Nephron (organoid): ENCODE measurements at regions not wholly inside any gene's neighbourhood (a gene's known extent, or its start where the extent isn't known, plus 50 kb on each side); places are given as distances from the start of the nearest gene placed in this dataset.
A peak's percentile ranks its signal among the peaks of the same experiment; 100 is the strongest.

Source experiments
- H3K27ac Mint-ChIP-seq, 3 experiments: 2 replicates each; pipeline ENCODE4 v1.8.0; 2020; ENCODE audit warnings: mixed read lengths in 3 of 3, mild to moderate bottlenecking in 2 of 3, moderate library complexity in 1 of 3
- H3K27me3 Mint-ChIP-seq: 2 replicates; pipeline ENCODE4 v1.8.0; 2021; ENCODE audit warnings: low read depth, mild to moderate bottlenecking, moderate library complexity, mixed read lengths
- H3K36me3 Mint-ChIP-seq: 2 replicates; pipeline ENCODE4 v1.8.0; 2020; ENCODE audit warnings: low read depth, mixed read lengths
- H3K4me1 Mint-ChIP-seq: 2 replicates; pipeline ENCODE4 v1.8.0; 2020; ENCODE audit warnings: mixed read lengths
- H3K4me3 Mint-ChIP-seq, 3 experiments: 2 replicates each; pipeline ENCODE4 v1.8.0; 2020; ENCODE audit warnings: mild to moderate bottlenecking in 3 of 3, mixed read lengths in 3 of 3, moderate library complexity in 2 of 3
- H3K9me3 Mint-ChIP-seq: 2 replicates; pipeline ENCODE4 v1.8.0; 2020; ENCODE audit warnings: mixed read lengths
- TF ChIP-seq, protein P1 (sequence below), 3 experiments: fragments of 200-600 bp; sonication (generic); IDR thresholded peaks; one replicate each; pipeline ENCODE4 v1.5.0; 2021; ENCODE audit warnings: antibody characterized with exemption in 3 of 3; ENCODE audit not compliant: unreplicated experiment in 3 of 3

GRCh38 chrX:45749375-45749774, 548.7 kb upstream of the DIPK2B start:
- H3K27me3 Mint-ChIP-seq = no peaks in the 10 kb centered on the region
- H3K4me3 Mint-ChIP-seq = no peak overlapping the region
- TF ChIP-seq, protein P1, sequence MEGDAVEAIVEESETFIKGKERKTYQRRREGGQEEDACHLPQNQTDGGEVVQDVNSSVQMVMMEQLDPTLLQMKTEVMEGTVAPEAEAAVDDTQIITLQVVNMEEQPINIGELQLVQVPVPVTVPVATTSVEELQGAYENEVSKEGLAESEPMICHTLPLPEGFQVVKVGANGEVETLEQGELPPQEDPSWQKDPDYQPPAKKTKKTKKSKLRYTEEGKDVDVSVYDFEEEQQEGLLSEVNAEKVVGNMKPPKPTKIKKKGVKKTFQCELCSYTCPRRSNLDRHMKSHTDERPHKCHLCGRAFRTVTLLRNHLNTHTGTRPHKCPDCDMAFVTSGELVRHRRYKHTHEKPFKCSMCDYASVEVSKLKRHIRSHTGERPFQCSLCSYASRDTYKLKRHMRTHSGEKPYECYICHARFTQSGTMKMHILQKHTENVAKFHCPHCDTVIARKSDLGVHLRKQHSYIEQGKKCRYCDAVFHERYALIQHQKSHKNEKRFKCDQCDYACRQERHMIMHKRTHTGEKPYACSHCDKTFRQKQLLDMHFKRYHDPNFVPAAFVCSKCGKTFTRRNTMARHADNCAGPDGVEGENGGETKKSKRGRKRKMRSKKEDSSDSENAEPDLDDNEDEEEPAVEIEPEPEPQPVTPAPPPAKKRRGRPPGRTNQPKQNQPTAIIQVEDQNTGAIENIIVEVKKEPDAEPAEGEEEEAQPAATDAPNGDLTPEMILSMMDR (IDR thresholded peaks at IDR 0.05; ENCODE audit: unreplicated experiment in 3 of 3) = peak; percentile 23 to 32 (median 31)
- peaks cover 12% of the 10 kb centered on the region for H3K36me3 Mint-ChIP-seq
- peaks cover 5% of the 10 kb centered on the region for H3K4me1 Mint-ChIP-seq
- peak overlapping the region in 1 of 3 experiments; percentile 8 for H3K27ac Mint-ChIP-seq
- H3K9me3 Mint-ChIP-seq = no peaks in the 10 kb centered on the region

- Mint-ChIP-seq H3K27ac (no peak overlapping the region), H3K4me3 (no peak overlapping the region), H3K4me1 (peaks cover 5% of the 10 kb centered on the region), H3K9me3 (no peaks in the 10 kb centered on the region), H3K27me3 (no peaks in the 10 kb centered on the region), H3K36me3 (peaks cover 19% of the 10 kb centered on the region)
- TF ChIP-seq, protein P1 (IDR thresholded peaks at IDR 0.05; ENCODE audit: unreplicated experiment in 3 of 3) = no peak
Observed at GRCh38 chrX:45748369-45748774, 547.7 kb upstream of the DIPK2B start.

DNA sequence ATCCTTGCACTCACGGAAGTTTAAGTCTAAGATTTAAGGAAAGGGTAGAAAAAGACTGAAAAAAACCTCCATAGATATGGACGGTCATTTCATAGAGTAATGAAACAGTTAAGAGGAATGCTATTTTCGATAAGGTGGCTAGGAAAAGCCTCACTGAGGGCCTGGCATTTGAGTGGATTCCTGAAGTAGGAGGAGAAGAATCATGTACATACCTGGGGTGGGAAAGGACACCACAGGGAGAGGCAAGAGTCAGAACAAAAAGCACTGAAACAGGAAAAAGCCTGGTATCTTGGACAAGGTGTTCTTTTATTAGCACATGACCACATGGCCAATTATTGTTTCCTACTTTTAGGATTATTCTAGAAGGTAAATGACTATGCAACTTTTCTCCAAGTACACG, 547.2 kb upstream of the DIPK2B start:
- TF ChIP-seq, protein P1 (IDR thresholded peaks at IDR 0.05; ENCODE audit: unreplicated experiment in 3 of 3) = no peak
- Mint-ChIP-seq H3K4me3 (no peak overlapping the region), H3K27me3 (no peaks in the 10 kb centered on the region), H3K4me1 (peaks cover 5% of the 10 kb centered on the region), H3K9me3 (no peaks in the 10 kb centered on the region), H3K36me3 (peaks cover 19% of the 10 kb centered on the region), H3K27ac (no peak overlapping the region)

DNA sequence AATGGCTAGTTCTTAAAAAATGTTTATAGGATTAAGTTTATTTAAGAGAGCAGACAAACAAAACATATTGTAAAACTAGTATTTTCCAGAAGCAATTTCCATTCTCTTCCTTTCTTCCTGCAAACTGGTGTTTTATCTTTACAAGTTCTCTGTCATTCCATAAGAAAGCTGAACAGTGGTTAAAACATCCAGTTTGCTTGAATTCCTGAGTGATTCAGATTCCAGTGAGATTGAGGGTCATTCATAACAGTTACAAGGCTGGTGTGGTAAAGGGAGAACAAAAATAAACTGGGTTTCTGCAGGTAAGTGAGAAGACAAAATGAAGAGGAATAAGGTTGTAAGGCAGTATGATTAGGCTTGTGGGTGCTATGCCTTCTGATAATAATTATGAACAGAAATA, 544.8 kb upstream of the DIPK2B start:
- TF ChIP-seq, protein P1 (IDR thresholded peaks at IDR 0.05; ENCODE audit: unreplicated experiment in 3 of 3) = no peak
- Mint-ChIP-seq H3K9me3 (no peaks in the 10 kb centered on the region), H3K27me3 (no peaks in the 10 kb centered on the region), H3K27ac (no peak overlapping the region), H3K4me1 (peaks cover 5% of the 10 kb centered on the region), H3K36me3 (peaks cover 19% of the 10 kb centered on the region), H3K4me3 (no peak overlapping the region)

DNA sequence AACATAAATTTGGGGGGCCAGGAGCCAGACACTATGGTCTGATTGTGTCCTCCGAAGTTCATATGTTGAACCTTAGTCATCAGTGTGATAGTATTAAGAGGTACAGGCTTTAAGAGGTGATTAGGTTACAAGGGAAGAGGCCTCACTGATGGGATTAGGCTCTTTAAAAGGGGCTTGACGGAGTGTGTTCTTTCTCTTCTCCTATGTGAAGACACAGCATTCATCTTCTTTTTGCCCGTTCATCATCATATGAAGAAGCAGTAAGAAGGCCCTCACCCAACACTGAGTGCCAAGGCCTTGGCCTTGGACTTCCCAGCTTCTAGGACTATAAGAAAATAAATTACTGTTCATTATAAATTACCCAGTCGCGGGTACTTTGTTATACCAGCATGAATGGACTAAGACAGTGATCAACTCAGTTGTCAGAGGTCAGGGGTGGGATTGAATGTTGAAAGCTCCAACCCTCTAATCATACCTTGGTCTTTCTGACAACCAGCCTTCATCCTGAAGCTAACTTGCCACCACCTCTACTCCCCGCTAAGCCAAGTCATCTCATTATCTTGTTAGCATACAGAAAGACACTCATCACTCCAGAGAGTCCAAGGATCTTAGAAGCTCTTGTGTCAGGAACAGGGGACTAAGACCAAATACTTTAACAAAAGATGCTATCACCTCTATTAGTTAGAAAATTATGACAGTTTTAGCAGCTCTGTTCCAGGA, 543.4 kb upstream of the DIPK2B start:
- Mint-ChIP-seq H3K9me3 (no peaks in the 10 kb centered on the region), H3K36me3 (peaks cover 19% of the 10 kb centered on the region), H3K4me3 (no peak overlapping the region), H3K27me3 (no peaks in the 10 kb centered on the region), H3K27ac (no peak overlapping the region), H3K4me1 (no peaks in the 10 kb centered on the region)
- TF ChIP-seq, protein P1 (IDR thresholded peaks at IDR 0.05; ENCODE audit: unreplicated experiment in 3 of 3) = no peak

- no peaks in the 10 kb centered on the region for H3K4me1 Mint-ChIP-seq
- H3K9me3 Mint-ChIP-seq = no peaks in the 10 kb centered on the region
- TF ChIP-seq, protein P1 (IDR thresholded peaks at IDR 0.05; ENCODE audit: unreplicated experiment in 3 of 3) = no peak
Observed at GRCh38 chrX:45743081-45743533, 542.4 kb upstream of the DIPK2B start.

More at GRCh38 chrX:45743081-45743533, 542.4 kb upstream of the DIPK2B start:
- Mint-ChIP-seq H3K27me3 (no peaks in the 10 kb centered on the region), H3K27ac (no peak overlapping the region), H3K4me3 (no peak overlapping the region), H3K36me3 (peaks cover 19% of the 10 kb centered on the region)
